ENCODE measurements at regions not wholly inside any gene's neighbourhood (a gene's known extent, or its start where the extent isn't known, plus 50 kb on each side); places are given as distances from the start of the nearest gene placed in this dataset.

DNA sequence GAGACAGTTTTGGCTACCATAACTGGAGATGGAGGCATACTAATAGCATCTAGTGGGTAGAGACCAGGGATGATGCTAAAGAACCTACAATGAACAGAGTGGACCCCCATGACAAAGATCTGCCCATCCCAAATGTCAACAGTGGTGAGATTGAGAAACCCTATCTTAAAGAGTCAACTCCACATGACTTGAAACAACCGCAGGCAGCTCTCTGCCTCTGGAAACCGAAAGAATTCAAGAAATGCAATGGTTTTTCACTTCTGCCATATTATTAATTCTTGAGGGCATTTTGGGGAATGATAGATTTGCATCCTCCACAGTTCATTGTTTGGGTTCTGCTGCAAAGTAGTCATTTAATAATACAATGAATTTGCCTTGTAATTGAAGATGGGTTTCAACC lies 463.4 kb downstream of the MAFB start:
- TF ChIP-seq CTCF (IDR thresholded peaks at IDR 0.05): no peak
- TF ChIP-seq EP300 (IDR thresholded peaks at IDR 0.05): no peak
- TF ChIP-seq POLR2A (IDR thresholded peaks at IDR 0.05): no peak
- no peak for TF ChIP-seq POLR2AphosphoS5 (IDR thresholded peaks at IDR 0.05)
